ENCODE measurements at regions not wholly inside any gene's neighbourhood (a gene's known extent, or its start where the extent isn't known, plus 50 kb on each side); places are given as distances from the start of the nearest gene placed in this dataset.

GRCh38 chr11:115769891-115770290, 265.7 kb upstream of the CADM1 start:
- TF ChIP-seq CTCF (IDR thresholded peaks at IDR 0.05) (no peak), POLR2A (IDR thresholded peaks at IDR 0.05) (no peak)
